Prostate gland (tissue), 2 donors: ENCODE measurements at regions not wholly inside any gene's neighbourhood (a gene's known extent, or its start where the extent isn't known, plus 50 kb on each side); places are given as distances from the start of the nearest gene placed in this dataset.

Source experiments
- POLR2A ChIP-seq: fragments of 450-650 bp; IDR thresholded peaks from one replicate; pipeline ENCODE4 v1.6.1; 2016; ENCODE audit warnings: antibody characterized with exemption, mild to moderate bottlenecking
- POLR2AphosphoS5 ChIP-seq: sonication (generic); formaldehyde crosslinking; IDR thresholded peaks from one replicate; pipeline ENCODE4 v1.6.1; 2017; ENCODE audit warnings: antibody characterized with exemption
- TF ChIP-seq, protein P1 (sequence below), 4 experiments: fragments of 200-600 bp in 2 of 4; fragments of 450-650 bp in 2 of 4; sonication (generic) in 2 of 4; IDR thresholded peaks; 1 replicate in 3 of 4; 2 replicates in 1 of 4; pipeline ENCODE4 v1.5.1; 2016 to 2019; ENCODE audit warnings: antibody characterized with exemption in 4 of 4, mild to moderate bottlenecking in 2 of 4, moderate library complexity in 2 of 4

- TF ChIP-seq, protein P1, sequence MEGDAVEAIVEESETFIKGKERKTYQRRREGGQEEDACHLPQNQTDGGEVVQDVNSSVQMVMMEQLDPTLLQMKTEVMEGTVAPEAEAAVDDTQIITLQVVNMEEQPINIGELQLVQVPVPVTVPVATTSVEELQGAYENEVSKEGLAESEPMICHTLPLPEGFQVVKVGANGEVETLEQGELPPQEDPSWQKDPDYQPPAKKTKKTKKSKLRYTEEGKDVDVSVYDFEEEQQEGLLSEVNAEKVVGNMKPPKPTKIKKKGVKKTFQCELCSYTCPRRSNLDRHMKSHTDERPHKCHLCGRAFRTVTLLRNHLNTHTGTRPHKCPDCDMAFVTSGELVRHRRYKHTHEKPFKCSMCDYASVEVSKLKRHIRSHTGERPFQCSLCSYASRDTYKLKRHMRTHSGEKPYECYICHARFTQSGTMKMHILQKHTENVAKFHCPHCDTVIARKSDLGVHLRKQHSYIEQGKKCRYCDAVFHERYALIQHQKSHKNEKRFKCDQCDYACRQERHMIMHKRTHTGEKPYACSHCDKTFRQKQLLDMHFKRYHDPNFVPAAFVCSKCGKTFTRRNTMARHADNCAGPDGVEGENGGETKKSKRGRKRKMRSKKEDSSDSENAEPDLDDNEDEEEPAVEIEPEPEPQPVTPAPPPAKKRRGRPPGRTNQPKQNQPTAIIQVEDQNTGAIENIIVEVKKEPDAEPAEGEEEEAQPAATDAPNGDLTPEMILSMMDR (IDR thresholded peaks at IDR 0.05) = no peak
- no peak for TF ChIP-seq POLR2A
- no peak for TF ChIP-seq POLR2AphosphoS5
Observed at GRCh38 chr5:156201788-156202403, 125.1 kb upstream of the SGCD start.
